K562 (cell line): ENCODE measurements at regions not wholly inside any gene's neighbourhood (a gene's known extent, or its start where the extent isn't known, plus 50 kb on each side); places are given as distances from the start of the nearest gene placed in this dataset.

Experiments
- ATAC-seq: fragments of 200-7000 bp; cut with Tn5 transposase; 3 replicates; pipeline ENCODE4 v1.9.1; 2020; ENCODE audit warnings: moderate library complexity
- BruUV-seq: library from RNA; stranded (reverse); fragments of 400-500 nt; replicated peaks from 2 replicates; lab custom pipeline; 2021; lab: Mats Ljungman, UMichigan
- CTCF ChIA-PET: fragments of 300-600 bp; formaldehyde crosslinking; extraction: SDS; loops from one replicate; lab custom pipeline; 2021; ENCODE audit warnings: low intra/inter-chr PET ratio; lab: Yijun Ruan, JAX
- POLR2A ChIA-PET: fragments of 300-600, 350-650 bp; sonication (Branson Sonifier 250); formaldehyde crosslinking; extraction: SDS; loops from one replicate; lab custom pipeline; 2021; ENCODE audit warnings: antibody characterized with exemption, inconsistent platforms; lab: Yijun Ruan, JAX
- DNase-seq, 4 experiments: peaks; one replicate each; pipeline versions ENCODE4 v3.0.0 to v3.0.0-alpha.2; 2011 to 2018; ENCODE audit warnings: low spot score in 3 of 4, mixed read lengths in 3 of 4; ENCODE audit errors: extremely low read depth in 1 of 4
- FAIRE-seq: peaks from 2 replicates; lab custom pipeline; 2011; peaks lifted over from hg19 to GRCh38; lab: Jason Lieb, UNC
- H2AFZ ChIP-seq: 2 replicates; pipeline ENCODE4 v1.6.0; 2011; ENCODE audit warnings: low read depth, low read length, control low read depth, inconsistent platforms
- H3K27ac ChIP-seq: fragments of 200-600 bp; 3 replicates; pipeline ENCODE4 v1.8.0; 2011; ENCODE audit warnings: low read depth, mild to moderate bottlenecking, control low read depth, inconsistent platforms, low read length, moderate library complexity, mixed read lengths; ENCODE audit errors: extremely low read depth
- H3K27me3 ChIP-seq, 2 experiments: fragments of 300-600 bp in 1 of 2; 2 replicates in 1 of 2; 3 replicates in 1 of 2; pipeline versions ENCODE4 v1.6.0 to v1.8.0; 2011; ENCODE audit warnings: inconsistent platforms in 2 of 2, low read length in 2 of 2, mild to moderate bottlenecking in 1 of 2, mixed read lengths in 1 of 2, moderate library complexity in 1 of 2; ENCODE audit not compliant: control insufficient read depth in 2 of 2, insufficient read depth in 2 of 2
- H3K36me3 ChIP-seq: fragments of 300-600 bp; 3 replicates; pipeline ENCODE4 v1.8.0; 2011; ENCODE audit warnings: mild to moderate bottlenecking, low read length, inconsistent platforms; ENCODE audit not compliant: control insufficient read depth, insufficient read depth
- H3K4me1 ChIP-seq, 2 experiments: fragments of 200-600 bp in 1 of 2; replicated peaks in 1 of 2; 2 replicates in 1 of 2; 3 replicates in 1 of 2; pipeline versions ENCODE4 v1.5.1 to v1.8.0; 2011; ENCODE audit warnings: inconsistent platforms in 2 of 2, low read length in 2 of 2, mild to moderate bottlenecking in 1 of 2, mixed read lengths in 1 of 2, moderate library complexity in 1 of 2; ENCODE audit not compliant: control insufficient read depth in 2 of 2, insufficient read depth in 2 of 2
- H3K4me2 ChIP-seq: 2 replicates; pipeline ENCODE4 v1.6.1; 2011; ENCODE audit warnings: low read length, control low read depth, inconsistent platforms, mixed read lengths; ENCODE audit not compliant: insufficient read depth
- H3K4me3 ChIP-seq: fragments of 200-600 bp; sonication (generic), shearing (Covaris generic); 2 replicates; pipeline ENCODE4 v1.5.1; 2016; ENCODE audit warnings: control low read depth, inconsistent platforms
- H3K79me2 ChIP-seq: fragments of 200-600 bp; 3 replicates; pipeline ENCODE4 v1.8.0; 2011; ENCODE audit warnings: low read length, inconsistent platforms; ENCODE audit not compliant: control insufficient read depth, insufficient read depth
- H3K9ac ChIP-seq, 2 experiments: 2 replicates each; pipeline versions ENCODE4 v1.6.0 to v1.6.1; 2011; ENCODE audit warnings: low read depth in 2 of 2, low read length in 2 of 2, control low read depth in 1 of 2, inconsistent platforms in 1 of 2, mild to moderate bottlenecking in 1 of 2, mixed read lengths in 1 of 2; ENCODE audit not compliant: insufficient read depth in 1 of 2
- H3K9me1 ChIP-seq: one replicate; pipeline ENCODE4 v1.6.0; 2011; ENCODE audit warnings: inconsistent platforms, mild to moderate bottlenecking, low read length, moderate library complexity; ENCODE audit not compliant: control insufficient read depth, insufficient read depth
- H3K9me3 ChIP-seq: replicated peaks from 2 replicates; pipeline ENCODE4 v1.5.1; 2011; ENCODE audit warnings: low read depth, low read length, inconsistent platforms; ENCODE audit not compliant: control insufficient read depth, insufficient read depth
- H4K20me1 ChIP-seq: replicated peaks from 2 replicates; pipeline ENCODE4 v1.6.1; 2011; ENCODE audit warnings: low read length, inconsistent platforms, mixed read lengths; ENCODE audit not compliant: control insufficient read depth, insufficient read depth
- HNRNPH1 ChIP-seq: fragments of 200-400 bp; formaldehyde crosslinking; optimal IDR thresholded peaks from 2 replicates; pipeline ENCODE3; 2017; ENCODE audit warnings: low read depth, mild to moderate bottlenecking, low read length, moderate library complexity
- PHF21A ChIP-seq: fragments of 450-650 bp; IDR thresholded peaks from 2 replicates; pipeline ENCODE4 v1.6.1; 2017; ENCODE audit warnings: low read depth, borderline replicate concordance
- PPARD ChIP-seq: fragments of 250-450 bp; sonication (Bioruptor Pico); IDR thresholded peaks from 2 replicates; pipeline ENCODE4 v1.8.0; 2022; ENCODE audit warnings: inconsistent platforms, mild to moderate bottlenecking, moderate library complexity
- PTRF ChIP-seq: fragments of 450-650 bp; IDR thresholded peaks from 2 replicates; pipeline ENCODE4 v1.6.1; 2016; ENCODE audit warnings: mild to moderate bottlenecking, missing genetic modification characterization, missing compliant biosample characterization
- TAF15 ChIP-seq: fragments of 200-400 bp; formaldehyde crosslinking; IDR thresholded peaks from 2 replicates; pipeline ENCODE4 v1.6.1; 2017; ENCODE audit warnings: mild to moderate bottlenecking, low read depth, low read length, moderate library complexity
- TBP ChIP-seq: optimal IDR thresholded peaks from 2 replicates; pipeline ENCODE3; 2011; ENCODE audit warnings: low read depth, low read length, improper control_type of control experiment
- TEAD4 ChIP-seq, 2 experiments: sonication (generic) in 1 of 2; formaldehyde crosslinking in 1 of 2; IDR thresholded peaks; 2 replicates each; pipeline versions ENCODE4 v1.6.1 to v1.8.0; 2012 to 2022; ENCODE audit warnings: borderline replicate concordance in 1 of 2, inconsistent platforms in 1 of 2, low read length in 1 of 2, mild to moderate bottlenecking in 1 of 2, missing genetic modification reagents in 1 of 2
- TGIF2 ChIP-seq: sonication (generic); formaldehyde crosslinking; IDR thresholded peaks from 2 replicates; pipeline ENCODE4 v1.8.1; 2022; ENCODE audit warnings: mild to moderate bottlenecking, missing genetic modification reagents, moderate library complexity
- U2AF2 ChIP-seq: fragments of 200-400 bp; formaldehyde crosslinking; optimal IDR thresholded peaks from 2 replicates; pipeline ENCODE3; 2017; ENCODE audit warnings: low read depth, mild to moderate bottlenecking, low read length
- ZNF174 ChIP-seq: fragments of 250-450 bp; sonication (Bioruptor Pico); IDR thresholded peaks from 2 replicates; pipeline ENCODE4 v1.4.0; 2020; ENCODE audit warnings: mild to moderate bottlenecking
- ZNF274 ChIP-seq: IDR thresholded peaks from 2 replicates; pipeline ENCODE4 v1.6.1; 2011; ENCODE audit warnings: low read depth, mild to moderate bottlenecking, low read length, moderate library complexity, borderline replicate concordance
- ZNF57 ChIP-seq: fragments of 450-650 bp; formaldehyde crosslinking; IDR thresholded peaks from 2 replicates; pipeline ENCODE4 v1.4.0; 2020; ENCODE audit warnings: mild to moderate bottlenecking, moderate library complexity
- ZNF77 ChIP-seq: fragments of 250-450 bp; sonication (Bioruptor Pico); IDR thresholded peaks from 2 replicates; pipeline ENCODE4 v1.5.0; 2020
- WGBS: fragments of 100-300 bp; shearing (Covaris generic); methylation state at CpG from one replicate; pipeline ENCODE4 v1.1.6; 2016; ENCODE audit warnings: low coverage, mixed read lengths; ENCODE audit not compliant: insufficient coverage; ENCODE audit errors: missing lambda C conversion rate; 5-methylcytosine and 5-hydroxymethylcytosine counted together
- in situ Hi-C: fragments of 300-500 bp; cut with MboI; formaldehyde crosslinking; loops from 4 replicates; pipeline ENCODE4 v1.15.0; 2018; ENCODE audit warnings: inconsistent platforms, mixed read lengths
- intact Hi-C: fragments of 100-400 bp; cut with micrococcal nuclease; formaldehyde crosslinking; loops from 2 replicates; pipeline ENCODE4 v1.14.2; 2022
- TF ChIP-seq, protein P1 (sequence below): fragments of 250-450 bp; sonication (Bioruptor Pico); IDR thresholded peaks from 2 replicates; pipeline ENCODE4 v1.4.0; 2020
- TF ChIP-seq, protein P2 (sequence below): fragments of 250-450 bp; sonication (Bioruptor Pico); IDR thresholded peaks from 2 replicates; pipeline ENCODE4 v1.6.1; 2021; ENCODE audit warnings: mild to moderate bottlenecking

DNA sequence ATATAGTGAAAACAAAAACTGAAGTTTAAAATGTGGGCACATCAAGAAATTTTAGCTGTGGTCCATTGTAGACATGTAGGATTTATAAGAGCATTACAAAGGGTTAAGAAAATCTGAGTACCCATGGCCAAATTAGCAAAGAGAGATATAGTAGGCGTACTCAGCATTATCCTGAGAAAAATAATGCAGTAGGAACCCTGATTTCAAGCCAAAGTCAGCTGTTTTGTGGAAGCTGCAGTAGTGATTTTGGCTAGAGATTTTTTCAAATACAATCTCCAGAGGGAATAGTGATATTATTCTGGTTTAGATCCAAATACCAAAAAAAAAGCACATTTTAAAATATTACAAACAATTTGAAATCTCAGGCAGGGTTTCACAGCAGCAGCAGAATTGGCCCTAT is 450.9 kb downstream of the FBXO15 start:
- no peaks in the 10 kb centered on the region for H4K20me1 ChIP-seq
- ChIA-PET CTCF (no interaction called here), POLR2A (no interaction called here)
- H3K9me1 ChIP-seq, result no peaks in the 10 kb centered on the region
- H3K79me2 ChIP-seq, result no peaks in the 10 kb centered on the region
- H2AFZ ChIP-seq, result no peak overlapping the region
- no peak for DNase-seq
- no peak for ATAC-seq
- H3K36me3 ChIP-seq, result no peaks in the 10 kb centered on the region
- no TSS peak for BruUV-seq
- no peak overlapping the region for H3K9ac ChIP-seq
- H3K4me2 ChIP-seq, result no peak overlapping the region
- TF ChIP-seq TAF15 (no peak), TEAD4 (IDR thresholded peaks at IDR 0.05; ENCODE audit: low read length) (no peak), TEAD4 (CRISPR knock-in tag; IDR thresholded peaks at IDR 0.05; ENCODE audit: borderline replicate concordance) (no peak), ZNF174 (CRISPR knock-in tag) (no peak), U2AF2 (no peak), PTRF (tag) (no peak), TGIF2 (no peak), ZNF77 (CRISPR knock-in tag) (no peak), PPARD (CRISPR knock-in tag) (no peak), TBP (no peak), HNRNPH1 (no peak), PHF21A (no peak), ZNF274 (no peak), ZNF57 (CRISPR knock-in tag) (no peak)
- TF ChIP-seq, protein P1, sequence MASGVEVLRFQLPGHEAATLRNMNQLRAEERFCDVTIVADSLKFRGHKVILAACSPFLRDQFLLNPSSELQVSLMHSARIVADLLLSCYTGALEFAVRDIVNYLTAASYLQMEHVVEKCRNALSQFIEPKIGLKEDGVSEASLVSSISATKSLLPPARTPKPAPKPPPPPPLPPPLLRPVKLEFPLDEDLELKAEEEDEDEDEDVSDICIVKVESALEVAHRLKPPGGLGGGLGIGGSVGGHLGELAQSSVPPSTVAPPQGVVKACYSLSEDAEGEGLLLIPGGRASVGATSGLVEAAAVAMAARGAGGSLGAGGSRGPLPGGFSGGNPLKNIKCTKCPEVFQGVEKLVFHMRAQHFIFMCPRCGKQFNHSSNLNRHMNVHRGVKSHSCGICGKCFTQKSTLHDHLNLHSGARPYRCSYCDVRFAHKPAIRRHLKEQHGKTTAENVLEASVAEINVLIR, result no peak
- TF ChIP-seq, protein P2, sequence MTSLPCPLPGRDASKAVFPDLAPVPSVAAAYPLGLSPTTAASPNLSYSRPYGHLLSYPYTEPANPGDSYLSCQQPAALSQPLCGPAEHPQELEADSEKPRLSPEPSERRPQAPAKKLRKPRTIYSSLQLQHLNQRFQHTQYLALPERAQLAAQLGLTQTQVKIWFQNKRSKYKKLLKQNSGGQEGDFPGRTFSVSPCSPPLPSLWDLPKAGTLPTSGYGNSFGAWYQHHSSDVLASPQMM, result no peak
- no peaks in the 10 kb centered on the region for H3K27me3 ChIP-seq
- H3K4me1 ChIP-seq, result no peaks in the 10 kb centered on the region
- no peak for FAIRE-seq
- H3K27ac ChIP-seq, result no peak overlapping the region
- H3K4me3 ChIP-seq, result no peak overlapping the region
- 0% methylated on average over 1 of the region's 1 CpG for WGBS
- H3K9me3 ChIP-seq, result no peaks in the 10 kb centered on the region
- intact Hi-C loops, result no loop called here
- in situ Hi-C loops, result no loop called here
